Left lung (tissue), 4 donors: ENCODE measurements at regions not wholly inside any gene's neighbourhood (a gene's known extent, or its start where the extent isn't known, plus 50 kb on each side); places are given as distances from the start of the nearest gene placed in this dataset.

Experiments
- ATAC-seq: fragments of 200-7000 bp; cut with Tn5 transposase; one replicate; pipeline ENCODE4 v1.9.1; 2020; ENCODE audit warnings: moderate library complexity
- DNase-seq, 4 donors: peaks; one replicate each; pipeline ENCODE4 v3.0.0-alpha.2; 2013 to 2020
- H3K27ac ChIP-seq, 2 donors: fragments of 200-600 bp; sonication (generic) in 1 of 2; one replicate each; pipeline versions ENCODE4 v1.5.0 to v1.8.0; 2020 to 2021
- H3K27me3 ChIP-seq, 2 donors: fragments of 200-600 bp; sonication (generic) in 1 of 2; one replicate each; pipeline versions ENCODE4 v1.5.0 to v1.8.0; 2020 to 2021
- H3K36me3 ChIP-seq, 2 donors: fragments of 200-600 bp; sonication (generic) in 1 of 2; one replicate each; pipeline versions ENCODE4 v1.5.0 to v1.8.0; 2020 to 2021
- H3K4me1 ChIP-seq, 2 donors: fragments of 200-600 bp; one replicate each; pipeline ENCODE4 v1.8.0; 2021
- H3K4me3 ChIP-seq, 2 donors: fragments of 200-600 bp; sonication (generic) in 1 of 2; one replicate each; pipeline versions ENCODE4 v1.5.0 to v1.8.0; 2020 to 2021; ENCODE audit warnings: mild to moderate bottlenecking in 1 of 2
- H3K9me3 ChIP-seq, 2 donors: fragments of 200-600 bp; sonication (generic) in 1 of 2; one replicate each; pipeline versions ENCODE4 v1.5.0 to v1.8.0; 2020 to 2021
- intact Hi-C, 2 donors: fragments of 100-400 bp; cut with DNase I; formaldehyde crosslinking; loops; one replicate each; pipeline versions ENCODE4 v1.11.2 to v1.14.2; 2022
- TF ChIP-seq, protein P1 (sequence below), 2 donors: fragments of 200-600 bp; sonication (generic) in 1 of 2; IDR thresholded peaks; one replicate each; pipeline versions ENCODE4 v1.5.0 to v1.8.0; 2021; ENCODE audit warnings: antibody characterized with exemption in 2 of 2
- donor health status: DM: no; HTN: yes; CAD: no.
- donor health status: DM: no; HTN: no; CAD: no.

DNA sequence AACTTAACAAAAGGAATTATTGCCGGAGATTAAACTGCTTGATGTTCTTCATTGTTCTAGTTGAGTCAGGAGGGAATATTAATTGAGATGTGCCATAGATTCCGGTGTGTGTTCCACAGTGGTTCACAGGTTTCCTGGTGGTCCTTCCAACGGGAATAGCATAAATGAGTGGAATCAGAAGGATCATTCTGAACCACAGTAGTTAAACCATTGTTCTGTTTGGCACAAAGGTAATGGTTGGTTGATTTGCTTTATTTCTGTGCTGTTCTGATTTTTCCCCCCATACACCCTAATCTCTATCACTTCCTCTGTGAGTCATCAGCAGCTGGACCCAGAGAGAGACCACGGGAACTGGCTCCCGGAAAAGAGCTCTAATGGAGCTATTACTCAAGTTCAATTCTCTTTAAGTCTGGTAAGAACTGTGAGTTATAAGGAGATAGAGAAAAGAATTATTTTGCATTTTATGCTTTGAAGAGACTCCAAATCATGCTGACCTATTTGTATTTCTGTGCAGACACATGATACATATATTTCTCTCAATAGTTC lies 627.2 kb downstream of the ZIC1 start:
- Histone ChIP-seq H3K4me1 (no peaks in the 10 kb centered on the region), H3K27me3 (no peaks in the 10 kb centered on the region), H3K36me3 (no peaks in the 10 kb centered on the region), H3K9me3 (no peaks in the 10 kb centered on the region), H3K27ac (no peak overlapping the region), H3K4me3 (no peak overlapping the region)
- DNase-seq: no peak
- no peak for ATAC-seq
- TF ChIP-seq, protein P1, sequence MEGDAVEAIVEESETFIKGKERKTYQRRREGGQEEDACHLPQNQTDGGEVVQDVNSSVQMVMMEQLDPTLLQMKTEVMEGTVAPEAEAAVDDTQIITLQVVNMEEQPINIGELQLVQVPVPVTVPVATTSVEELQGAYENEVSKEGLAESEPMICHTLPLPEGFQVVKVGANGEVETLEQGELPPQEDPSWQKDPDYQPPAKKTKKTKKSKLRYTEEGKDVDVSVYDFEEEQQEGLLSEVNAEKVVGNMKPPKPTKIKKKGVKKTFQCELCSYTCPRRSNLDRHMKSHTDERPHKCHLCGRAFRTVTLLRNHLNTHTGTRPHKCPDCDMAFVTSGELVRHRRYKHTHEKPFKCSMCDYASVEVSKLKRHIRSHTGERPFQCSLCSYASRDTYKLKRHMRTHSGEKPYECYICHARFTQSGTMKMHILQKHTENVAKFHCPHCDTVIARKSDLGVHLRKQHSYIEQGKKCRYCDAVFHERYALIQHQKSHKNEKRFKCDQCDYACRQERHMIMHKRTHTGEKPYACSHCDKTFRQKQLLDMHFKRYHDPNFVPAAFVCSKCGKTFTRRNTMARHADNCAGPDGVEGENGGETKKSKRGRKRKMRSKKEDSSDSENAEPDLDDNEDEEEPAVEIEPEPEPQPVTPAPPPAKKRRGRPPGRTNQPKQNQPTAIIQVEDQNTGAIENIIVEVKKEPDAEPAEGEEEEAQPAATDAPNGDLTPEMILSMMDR (IDR thresholded peaks at IDR 0.05): no peak
- intact Hi-C loops: no loop called here

DNA sequence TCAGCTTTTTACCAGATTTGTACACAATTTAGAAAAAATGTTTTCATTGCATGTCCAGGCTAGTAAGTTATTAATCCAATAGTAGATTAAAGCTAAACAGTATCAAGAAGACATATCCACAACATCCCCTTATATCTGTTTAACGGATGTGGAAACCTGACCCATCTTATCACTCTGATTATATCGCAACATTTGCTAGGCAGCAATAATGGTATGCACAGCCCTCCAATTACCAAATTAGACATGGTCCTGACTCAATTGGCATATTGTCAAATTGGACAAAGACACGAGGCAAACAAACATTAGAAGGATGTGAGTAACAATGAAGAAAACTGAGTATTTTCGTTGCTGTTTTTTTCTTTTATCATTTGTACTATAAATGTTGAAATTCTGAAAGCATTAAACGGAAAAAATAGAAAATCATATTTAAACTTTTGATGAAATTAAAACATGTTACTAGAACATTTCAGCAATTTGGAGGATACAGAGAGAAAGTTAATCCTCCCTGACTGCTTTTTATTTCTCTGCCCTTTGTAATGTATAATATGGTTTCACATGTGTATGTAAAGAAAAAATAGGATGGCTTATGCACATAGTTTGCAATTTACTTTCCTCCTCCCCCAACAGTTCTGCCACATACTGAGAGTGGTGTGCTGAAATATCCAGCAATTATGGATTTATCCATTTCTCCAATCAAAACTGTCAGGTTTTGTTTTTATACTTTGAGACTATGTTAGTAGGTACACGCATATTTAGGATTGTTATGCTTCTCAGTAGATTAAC lies 633.7 kb downstream of the ZIC1 start:
- Histone ChIP-seq H3K4me1 (no peaks in the 10 kb centered on the region), H3K9me3 (no peaks in the 10 kb centered on the region), H3K36me3 (no peaks in the 10 kb centered on the region), H3K27me3 (no peaks in the 10 kb centered on the region), H3K4me3 (no peak overlapping the region), H3K27ac (no peak overlapping the region)
- no peak for ATAC-seq
- intact Hi-C loops: no loop called here
- no peak for DNase-seq
- TF ChIP-seq, protein P1 (IDR thresholded peaks at IDR 0.05): no peak

DNA sequence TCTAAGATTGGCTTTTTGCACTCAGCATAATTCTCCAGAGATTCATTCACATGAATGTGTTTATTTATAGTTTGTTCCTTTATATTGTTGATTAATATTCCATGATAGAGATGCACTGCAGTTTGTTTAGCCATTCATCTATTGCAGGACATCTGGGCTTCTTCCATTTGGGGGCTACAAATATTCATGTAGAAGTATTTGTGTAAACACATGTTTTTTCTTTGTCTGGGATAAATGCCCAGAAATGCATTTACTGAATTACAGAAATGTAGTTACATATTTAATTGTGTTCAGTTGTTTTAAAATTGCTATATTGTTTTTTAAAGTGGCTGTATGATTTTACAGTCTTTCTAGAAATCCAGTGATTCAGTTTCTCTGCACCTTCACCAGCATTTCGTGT lies 635.0 kb downstream of the ZIC1 start:
- ATAC-seq: no peak
- intact Hi-C loops: no loop called here
- H3K4me3 ChIP-seq: no peak overlapping the region
- no peaks in the 10 kb centered on the region for H3K27me3 ChIP-seq
- H3K4me1 ChIP-seq: no peaks in the 10 kb centered on the region
- H3K36me3 ChIP-seq: no peaks in the 10 kb centered on the region
- TF ChIP-seq, protein P1 (IDR thresholded peaks at IDR 0.05): no peak
- DNase-seq: peak in 1 of 4 donors; percentile 3
- H3K27ac ChIP-seq: no peak overlapping the region
- H3K9me3 ChIP-seq: no peaks in the 10 kb centered on the region

DNA sequence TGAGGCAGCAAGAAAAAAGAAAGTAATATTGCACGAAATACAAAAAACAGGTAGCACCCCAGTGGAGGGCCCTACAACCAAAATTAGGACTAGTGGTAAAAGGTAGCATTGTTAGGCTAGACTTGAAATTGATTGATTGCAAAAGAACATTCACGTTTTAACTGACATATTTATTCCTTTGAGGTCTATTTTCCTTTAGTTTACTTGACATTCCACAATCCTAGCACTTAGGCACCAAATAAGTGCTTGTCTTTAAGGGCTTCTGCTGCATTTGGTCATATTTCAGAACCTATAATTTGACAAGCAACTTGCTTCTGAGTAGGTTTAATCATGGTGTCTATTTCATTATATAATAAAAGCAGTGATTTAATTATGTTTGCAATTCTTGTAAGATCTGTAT lies 642.7 kb upstream of the AGTR1 start:
- Histone ChIP-seq H3K4me3 (no peak overlapping the region), H3K4me1 (no peaks in the 10 kb centered on the region), H3K27me3 (peaks cover 0 to 5% of the 10 kb centered on the region in 2 donors), H3K9me3 (peaks cover 0 to 2% of the 10 kb centered on the region in 2 donors), H3K27ac (no peak overlapping the region), H3K36me3 (no peaks in the 10 kb centered on the region)
- no peak for DNase-seq
- ATAC-seq: no peak
- intact Hi-C loops: no loop called here
- TF ChIP-seq, protein P1 (IDR thresholded peaks at IDR 0.05): no peak

DNA sequence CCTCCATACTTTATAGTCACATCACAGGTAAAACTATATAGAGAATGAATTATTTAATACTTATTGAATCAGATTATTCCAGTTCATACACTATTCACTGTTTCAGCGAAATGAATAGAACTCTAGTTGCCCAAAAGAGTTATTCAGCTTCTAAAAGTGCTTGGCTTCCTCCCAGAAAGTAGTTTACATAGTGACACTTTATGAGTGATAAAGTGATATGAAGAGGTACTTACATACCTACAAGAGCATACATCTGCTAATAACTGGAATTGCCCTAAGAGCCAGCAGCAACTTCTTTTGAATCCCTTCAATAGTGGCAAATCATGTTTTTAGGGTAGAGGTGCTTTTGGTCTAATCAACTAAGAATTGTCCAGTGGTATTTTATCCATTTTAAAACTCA lies 635.1 kb upstream of the AGTR1 start:
- ATAC-seq: peak; percentile 84
- peak in 1 of 4 donors; percentile 26 for DNase-seq
- H3K36me3 ChIP-seq: no peaks in the 10 kb centered on the region
- intact Hi-C loops: no loop called here
- H3K27ac ChIP-seq: no peak overlapping the region
- no peaks in the 10 kb centered on the region for H3K9me3 ChIP-seq
- TF ChIP-seq, protein P1 (IDR thresholded peaks at IDR 0.05): no peak
- no peaks in the 10 kb centered on the region for H3K4me1 ChIP-seq
- H3K27me3 ChIP-seq: peaks cover 6 to 11% of the 10 kb centered on the region in 2 donors
- H3K4me3 ChIP-seq: no peak overlapping the region
